HCT116 (cell line): ENCODE measurements at regions not wholly inside any gene's neighbourhood (a gene's known extent, or its start where the extent isn't known, plus 50 kb on each side); places are given as distances from the start of the nearest gene placed in this dataset.

Experiments
- ATAC-seq: fragments of 200-7000 bp; cut with Tn5 transposase; 2 replicates; pipeline ENCODE4 v1.9.1; 2020; ENCODE audit warnings: mild to moderate bottlenecking, moderate library complexity
- BruUV-seq: library from RNA; stranded (reverse); fragments of 400-500 nt; replicated peaks from 2 replicates; lab custom pipeline; 2021; lab: Mats Ljungman, UMichigan
- CTCF ChIA-PET: fragments of 300-600 bp; sonication (Branson Sonifier 250); formaldehyde crosslinking; loops from one replicate; lab custom pipeline; 2021; ENCODE audit warnings: antibody characterized with exemption; lab: Charles Lee
- POLR2A ChIA-PET: fragments of 300-600, 350-600 bp; sonication (Branson Sonifier 250); formaldehyde crosslinking; loops from one replicate; lab custom pipeline; 2021; ENCODE audit warnings: antibody characterized with exemption; lab: Charles Lee
- RAD21 ChIA-PET, 2 experiments: fragments of 300-600 bp; sonication (Branson Sonifier 250); formaldehyde crosslinking; loops; one replicate each; lab custom pipeline; 2023; ENCODE audit warnings: low total read pairs in 2 of 2; ENCODE audit not compliant: uncharacterized antibody in 2 of 2, unreplicated experiment in 2 of 2, low non-redundant PET in 1 of 2; lab: Charles Lee
- DNase-seq: peaks from one replicate; pipeline ENCODE4 v3.0.0-alpha.2; 2010; ENCODE audit warnings: low read depth, low spot score
- H2AFZ ChIP-seq: fragments of 200-600 bp; shearing (Covaris generic), sonication (generic); 2 replicates; pipeline ENCODE4 v1.6.1; 2017; ENCODE audit warnings: low read depth, mixed run types, mixed read lengths, antibody characterized with exemption, low read length; ENCODE audit not compliant: poor library complexity, severe bottlenecking
- H3K27ac ChIP-seq: 2 replicates; pipeline ENCODE4 v1.5.1; 2012; ENCODE audit warnings: low read depth, low read length
- H3K27me3 ChIP-seq: fragments of 200-600 bp; sonication (generic); 2 replicates; pipeline ENCODE4 v1.6.1; 2016; ENCODE audit warnings: mixed run types, low read length, mixed read lengths; ENCODE audit not compliant: insufficient read depth
- H3K36me3 ChIP-seq, 2 experiments: fragments of 200-500 bp in 1 of 2; fragments of 200-600 bp in 1 of 2; sonication (Bioruptor generic) in 1 of 2; sonication (generic) in 1 of 2; 2 replicates each; pipeline versions ENCODE4 v1.5.1 to v1.6.1; 2014 to 2016; ENCODE audit warnings: low read length in 2 of 2, inconsistent platforms in 1 of 2, mixed read lengths in 1 of 2, mixed run types in 1 of 2; ENCODE audit not compliant: insufficient read depth in 2 of 2, control insufficient read depth in 1 of 2
- H3K4me1 ChIP-seq, 2 experiments: fragments of 200-600 bp in 1 of 2; sonication (generic) in 1 of 2; 2 replicates each; pipeline versions ENCODE4 v1.5.1 to v1.6.1; 2012 to 2017; ENCODE audit warnings: low read length in 2 of 2, inconsistent platforms in 1 of 2, mild to moderate bottlenecking in 1 of 2, mixed read lengths in 1 of 2, mixed run types in 1 of 2, moderate library complexity in 1 of 2; ENCODE audit not compliant: insufficient read depth in 2 of 2, control insufficient read depth in 1 of 2
- H3K4me2 ChIP-seq: fragments of 200-600 bp; sonication (generic); 2 replicates; pipeline ENCODE4 v1.6.1; 2017; ENCODE audit warnings: mixed run types, low read length, mixed read lengths
- H3K4me3 ChIP-seq, 2 experiments: fragments of 200-600 bp in 1 of 2; sonication (generic) in 1 of 2; replicated peaks in 1 of 2; 2 replicates each; pipeline ENCODE4 v1.5.1; 2011 to 2016; ENCODE audit warnings: low read length in 2 of 2, control low read depth in 1 of 2, low read depth in 1 of 2, mild to moderate bottlenecking in 1 of 2, mixed read lengths in 1 of 2, mixed run types in 1 of 2
- H3K79me2 ChIP-seq: fragments of 200-600 bp; sonication (generic); 2 replicates; pipeline ENCODE4 v1.6.1; 2017; ENCODE audit warnings: mild to moderate bottlenecking, mixed run types, low read length, moderate library complexity, mixed read lengths; ENCODE audit not compliant: insufficient read depth
- H3K9ac ChIP-seq: fragments of 200-600 bp; sonication (generic); 2 replicates; pipeline ENCODE4 v1.6.1; 2016; ENCODE audit warnings: low read length, mixed read lengths
- H3K9me2 ChIP-seq: fragments of 200-600 bp; sonication (generic), shearing (Covaris generic); 2 replicates; pipeline ENCODE4 v1.6.1; 2017; ENCODE audit warnings: mixed run types, mild to moderate bottlenecking, moderate library complexity; ENCODE audit not compliant: insufficient read depth
- H3K9me3 ChIP-seq, 2 experiments: fragments of 200-500 bp in 1 of 2; fragments of 200-600 bp in 1 of 2; sonication (Bioruptor generic) in 1 of 2; sonication (generic) in 1 of 2; 2 replicates each; pipeline ENCODE4 v1.6.1; 2014 to 2017; ENCODE audit warnings: low read length in 2 of 2, mixed read lengths in 2 of 2, inconsistent platforms in 1 of 2, low read depth in 1 of 2, mild to moderate bottlenecking in 1 of 2, mixed run types in 1 of 2, moderate library complexity in 1 of 2; ENCODE audit not compliant: control insufficient read depth in 1 of 2, insufficient read depth in 1 of 2
- H4K20me1 ChIP-seq: fragments of 200-600 bp; sonication (generic), shearing (Covaris generic); 2 replicates; pipeline ENCODE4 v1.6.1; 2017; ENCODE audit warnings: mixed run types, mild to moderate bottlenecking, moderate library complexity; ENCODE audit not compliant: insufficient read depth
- CEBPB ChIP-seq: IDR thresholded peaks from 2 replicates; pipeline ENCODE4 v1.6.1; 2012; ENCODE audit warnings: low read depth
- ELF1 ChIP-seq: IDR thresholded peaks from 2 replicates; pipeline ENCODE4 v1.6.1; 2012; ENCODE audit warnings: low read depth, borderline replicate concordance
- EZH2phosphoT487 ChIP-seq: fragments of 200-600 bp; IDR thresholded peaks from 2 replicates; pipeline ENCODE4 v1.6.1; 2018; ENCODE audit warnings: antibody characterized with exemption, borderline replicate concordance
- MAX ChIP-seq: IDR thresholded peaks from 2 replicates; pipeline ENCODE4 v1.6.1; 2012
- RAD21 ChIP-seq: IDR thresholded peaks from 2 replicates; pipeline ENCODE4 v1.6.1; 2012; ENCODE audit warnings: low read depth, mild to moderate bottlenecking
- REST ChIP-seq: IDR thresholded peaks from 2 replicates; pipeline ENCODE4 v1.6.1; 2012; ENCODE audit warnings: low read depth
- SP1 ChIP-seq: IDR thresholded peaks from 2 replicates; pipeline ENCODE4 v1.6.1; 2012; ENCODE audit warnings: low read depth
- SRF ChIP-seq: IDR thresholded peaks from 2 replicates; pipeline ENCODE4 v1.6.1; 2012; ENCODE audit warnings: low read depth
- intact Hi-C: fragments of 100-400 bp; cut with micrococcal nuclease; formaldehyde crosslinking; loops from 2 replicates; pipeline ENCODE4 v1.10.0; 2022
- TF ChIP-seq, protein P1 (sequence below), 3 experiments: fragments of 200-600 bp in 1 of 3; sonication (generic) in 1 of 3; IDR thresholded peaks in 2 of 3; conservative IDR thresholded peaks in 1 of 3; 2 replicates each; pipeline ENCODE4 v1.5.1; 2012 to 2017; ENCODE audit warnings: low read depth in 2 of 3, low read length in 2 of 3, antibody characterized with exemption in 1 of 3, borderline replicate concordance in 1 of 3, control low read depth in 1 of 3, mild to moderate bottlenecking in 1 of 3, mixed read lengths in 1 of 3, mixed run types in 1 of 3, moderate library complexity in 1 of 3; ENCODE audit not compliant: insufficient read depth in 1 of 3

- no TSS peak for BruUV-seq
These were observed 61.5 kb upstream of the STXBP5 start for GRCh38 chr6:147142684-147143245.

More at GRCh38 chr6:147142684-147143245, 61.5 kb upstream of the STXBP5 start:
- Histone ChIP-seq H3K4me1 (no peaks in the 10 kb centered on the region), H3K9me3 (no peaks in the 10 kb centered on the region), H3K27me3 (no peaks in the 10 kb centered on the region), H3K79me2 (no peaks in the 10 kb centered on the region), H4K20me1 (no peaks in the 10 kb centered on the region), H3K9ac (no peak overlapping the region), H3K4me2 (no peak overlapping the region), H3K9me2 (no peaks in the 10 kb centered on the region), H3K27ac (no peak overlapping the region), H3K4me3 (no peak overlapping the region), H3K36me3 (no peaks in the 10 kb centered on the region), H2AFZ (no peak overlapping the region)
- ATAC-seq (no peak), DNase-seq (no peak)
- RAD21 ChIA-PET: no interaction called here
- intact Hi-C loops: no loop called here
- TF ChIP-seq RAD21: no peak
- no peak for TF ChIP-seq SP1
- TF ChIP-seq ELF1: no peak
- TF ChIP-seq, protein P1, sequence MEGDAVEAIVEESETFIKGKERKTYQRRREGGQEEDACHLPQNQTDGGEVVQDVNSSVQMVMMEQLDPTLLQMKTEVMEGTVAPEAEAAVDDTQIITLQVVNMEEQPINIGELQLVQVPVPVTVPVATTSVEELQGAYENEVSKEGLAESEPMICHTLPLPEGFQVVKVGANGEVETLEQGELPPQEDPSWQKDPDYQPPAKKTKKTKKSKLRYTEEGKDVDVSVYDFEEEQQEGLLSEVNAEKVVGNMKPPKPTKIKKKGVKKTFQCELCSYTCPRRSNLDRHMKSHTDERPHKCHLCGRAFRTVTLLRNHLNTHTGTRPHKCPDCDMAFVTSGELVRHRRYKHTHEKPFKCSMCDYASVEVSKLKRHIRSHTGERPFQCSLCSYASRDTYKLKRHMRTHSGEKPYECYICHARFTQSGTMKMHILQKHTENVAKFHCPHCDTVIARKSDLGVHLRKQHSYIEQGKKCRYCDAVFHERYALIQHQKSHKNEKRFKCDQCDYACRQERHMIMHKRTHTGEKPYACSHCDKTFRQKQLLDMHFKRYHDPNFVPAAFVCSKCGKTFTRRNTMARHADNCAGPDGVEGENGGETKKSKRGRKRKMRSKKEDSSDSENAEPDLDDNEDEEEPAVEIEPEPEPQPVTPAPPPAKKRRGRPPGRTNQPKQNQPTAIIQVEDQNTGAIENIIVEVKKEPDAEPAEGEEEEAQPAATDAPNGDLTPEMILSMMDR (IDR thresholded peaks at IDR 0.05 in 2 of 3, conservative IDR thresholded peaks at IDR 0.05 in 1 of 3; ENCODE audit: borderline replicate concordance in 1 of 3, insufficient read depth in 1 of 3, low read depth in 2 of 3, low read length in 2 of 3): no peak
- TF ChIP-seq REST: no peak
- no peak for TF ChIP-seq MAX
- TF ChIP-seq EZH2phosphoT487: no peak
- no peak for TF ChIP-seq SRF
- no peak for TF ChIP-seq CEBPB
- POLR2A ChIA-PET: no interaction called here
- CTCF ChIA-PET: no interaction called here
